NCI-H748 (cell line): ENCODE measurements at regions not wholly inside any gene's neighbourhood (a gene's known extent, or its start where the extent isn't known, plus 50 kb on each side); places are given as distances from the start of the nearest gene placed in this dataset.

Experiments used
- DNase-seq: peaks from one replicate; lab custom pipeline; 2025; ENCODE audit not compliant: unreplicated experiment; lab: John Stamatoyannopoulos, UW

DNA sequence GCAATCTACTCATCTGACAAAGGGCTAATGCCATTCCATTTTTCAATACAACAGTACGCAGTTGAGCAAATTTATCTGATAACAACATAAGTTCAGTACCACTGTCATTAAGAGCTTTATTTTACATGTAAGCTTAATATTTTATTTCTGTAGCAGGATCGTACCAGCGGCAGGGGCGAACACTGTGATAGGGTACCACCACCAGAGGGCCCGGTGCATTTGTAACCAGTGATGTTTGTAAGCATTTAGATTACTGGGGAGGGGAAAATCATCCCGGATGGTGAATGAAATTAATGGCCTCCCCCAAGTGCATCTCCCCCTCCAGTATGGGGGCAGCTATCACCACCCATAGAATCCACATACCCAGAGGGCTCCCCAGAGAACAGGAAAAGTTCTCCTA, 179.0 kb downstream of the ADGRA3 start:
- no peak for DNase-seq

DNA sequence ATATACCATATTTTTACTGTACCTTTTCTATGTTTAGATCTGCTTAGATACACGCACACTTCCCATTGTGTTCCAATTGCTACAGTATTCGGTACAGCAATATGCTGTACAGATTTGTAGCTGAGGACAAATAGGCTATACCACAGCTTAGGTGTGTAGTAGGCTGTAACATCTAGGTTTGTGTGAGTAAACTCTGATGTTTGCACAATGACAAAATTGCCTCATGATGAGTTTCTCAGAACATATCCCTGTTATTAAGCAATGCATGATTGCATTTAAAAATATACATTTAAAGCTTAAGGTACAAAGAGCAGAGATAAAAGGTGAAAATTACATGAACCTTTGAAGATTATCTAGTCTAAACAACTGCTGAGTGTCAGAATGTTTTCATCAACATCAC, 181.7 kb downstream of the ADGRA3 start:
- DNase-seq: peak; percentile 1

DNA sequence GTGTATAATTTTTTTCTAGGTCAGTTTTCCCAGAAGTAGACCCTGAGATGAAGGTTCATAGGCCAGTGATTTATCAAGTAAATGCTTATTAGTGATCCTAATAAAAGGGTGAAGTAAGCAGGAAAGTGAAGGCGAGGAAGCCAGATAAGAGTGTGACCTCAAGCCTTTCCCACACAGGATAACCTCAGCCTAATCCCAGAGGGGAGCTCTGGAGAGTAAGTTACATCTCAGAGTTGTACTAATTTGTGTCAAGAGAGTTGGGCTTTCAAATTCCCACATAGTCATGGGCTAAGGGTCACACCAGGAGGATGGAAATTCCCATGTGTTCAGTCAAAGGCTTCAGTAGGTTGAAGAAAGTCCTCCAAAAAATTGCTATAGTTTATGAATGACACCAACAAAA, 191.4 kb downstream of the ADGRA3 start:
- no peak for DNase-seq

DNA sequence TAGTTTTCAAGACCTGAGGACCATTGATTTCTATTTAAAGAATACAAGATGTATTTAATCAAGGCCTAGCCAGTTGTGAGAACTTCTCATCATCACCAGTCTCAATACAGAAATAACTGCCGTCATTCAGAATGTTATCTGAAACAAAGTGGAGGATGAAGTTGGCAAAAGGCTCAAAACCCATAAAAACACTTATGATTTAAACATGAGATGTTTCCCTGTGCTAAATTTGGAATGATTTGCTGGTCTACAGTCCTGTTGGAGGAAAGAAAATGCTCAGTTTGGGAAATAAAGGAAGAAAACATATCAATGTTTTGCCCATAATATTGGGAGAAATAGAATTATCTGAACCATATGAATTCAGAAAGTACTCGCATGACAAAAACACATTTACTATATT, 192.2 kb downstream of the ADGRA3 start:
- no peak for DNase-seq

DNA sequence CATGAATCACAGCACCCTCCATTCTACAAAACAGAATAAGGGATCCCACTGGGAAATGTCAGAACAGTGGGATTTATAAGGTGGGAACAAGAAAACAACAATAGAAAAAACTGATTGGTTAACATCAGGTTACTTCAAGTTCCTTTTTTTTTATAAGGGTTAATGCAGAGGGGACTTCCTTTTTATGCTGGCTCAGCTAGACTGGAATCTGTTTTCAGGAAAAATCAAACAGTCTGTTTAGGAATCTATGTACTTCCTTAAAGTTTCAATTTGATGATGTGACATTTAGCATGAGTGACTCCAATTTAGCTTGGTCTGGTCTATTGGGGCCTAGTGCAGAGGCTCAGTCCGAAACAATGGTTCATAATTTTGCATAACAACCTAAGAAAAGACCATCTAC, 192.9 kb downstream of the ADGRA3 start:
- no peak for DNase-seq

DNA sequence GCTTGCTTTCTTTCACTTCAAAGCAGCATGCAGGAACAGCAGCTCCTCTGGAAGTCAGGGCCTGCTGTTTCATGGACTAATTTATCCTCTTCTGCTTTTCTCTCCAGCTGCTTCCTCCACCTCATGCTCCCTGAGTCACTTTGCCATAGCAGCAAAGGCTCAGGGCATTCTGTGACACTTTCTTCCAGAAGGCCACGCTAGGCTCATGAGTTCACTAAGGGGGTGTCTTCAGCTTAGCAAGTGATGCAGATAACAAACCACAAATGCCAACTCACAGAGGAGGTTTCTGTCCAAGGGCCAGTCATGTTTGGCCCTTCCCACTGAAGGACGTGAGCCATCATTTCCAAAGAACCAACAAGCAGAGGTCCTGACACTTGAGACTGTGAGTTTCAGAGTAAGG, 200.2 kb downstream of the ADGRA3 start:
- no peak for DNase-seq

DNA sequence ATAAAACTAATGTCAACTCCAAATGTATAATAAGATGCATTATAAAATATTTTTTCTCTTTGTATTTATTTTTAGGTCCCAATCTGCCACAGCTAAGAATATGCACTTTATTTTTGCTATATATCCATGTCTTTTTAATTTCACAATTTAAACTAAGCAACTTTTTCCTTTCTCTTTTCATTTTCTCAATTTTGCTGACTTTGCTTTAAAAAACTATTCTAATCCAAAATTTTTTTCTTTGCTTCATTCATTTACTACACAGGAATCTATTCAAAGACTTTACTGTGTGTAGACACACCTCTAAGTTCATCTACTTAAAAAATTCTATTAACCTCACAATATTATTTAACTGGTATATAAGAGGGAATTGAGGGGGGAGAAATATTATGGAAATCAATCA, 201.9 kb downstream of the ADGRA3 start:
- DNase-seq: no peak

DNA sequence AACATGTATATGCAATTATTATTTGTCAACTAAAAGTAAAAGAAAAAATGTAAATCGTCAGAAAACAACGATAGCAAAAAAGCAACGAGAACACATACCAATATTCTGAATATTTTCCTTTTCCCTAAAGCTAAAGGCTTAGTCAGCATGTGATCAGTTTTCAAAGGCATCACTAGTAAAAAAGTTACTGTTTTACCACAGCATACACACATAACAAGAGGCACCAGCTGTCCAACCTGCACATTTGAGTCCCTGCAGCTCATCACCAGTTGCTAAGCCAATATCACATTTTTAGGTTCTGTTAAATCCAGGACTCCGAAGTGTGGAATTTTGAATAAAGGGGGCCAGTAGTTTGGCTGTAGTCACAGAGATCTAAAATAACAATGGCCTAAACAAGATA, 203.8 kb downstream of the ADGRA3 start:
- DNase-seq: no peak

DNA sequence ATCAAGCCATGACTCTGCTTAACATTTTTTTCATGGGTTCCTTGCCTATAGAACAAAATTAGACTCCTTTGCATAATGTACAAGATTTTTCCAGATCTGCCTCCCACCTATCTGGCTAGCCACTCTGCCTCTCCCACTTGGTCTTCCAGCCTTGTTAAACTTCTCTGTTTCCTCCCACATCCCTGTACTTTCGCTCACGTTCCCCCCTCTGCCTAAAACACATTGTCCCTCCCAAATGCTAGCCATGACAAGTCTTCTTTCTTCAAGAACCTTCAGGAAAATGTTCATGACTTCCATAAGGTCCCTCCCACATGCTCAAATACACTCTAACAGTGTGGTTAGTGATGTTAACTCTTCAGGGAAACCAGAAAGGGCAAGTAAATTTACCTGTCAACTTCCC, 214.6 kb downstream of the ADGRA3 start:
- no peak for DNase-seq

DNA sequence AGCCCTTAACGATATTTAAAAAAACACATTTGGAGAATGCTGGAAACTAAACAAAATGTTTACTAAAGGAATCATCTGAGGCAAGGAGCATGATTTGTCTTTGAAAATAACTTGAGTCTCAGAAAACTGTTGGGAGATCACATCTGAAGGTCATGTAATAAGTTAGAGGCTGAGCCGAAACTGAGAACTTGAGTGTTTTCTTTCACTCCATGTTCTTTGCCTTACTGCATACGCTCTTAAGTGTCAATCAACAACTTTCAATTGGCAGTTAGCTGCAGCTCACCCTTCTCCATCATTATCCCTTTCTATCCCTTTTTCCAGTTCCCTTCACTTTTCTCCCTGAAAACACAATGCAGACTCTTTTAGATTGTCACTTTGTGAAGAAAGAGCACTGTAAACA, 216.2 kb downstream of the ADGRA3 start:
- peak; percentile 81 for DNase-seq

DNA sequence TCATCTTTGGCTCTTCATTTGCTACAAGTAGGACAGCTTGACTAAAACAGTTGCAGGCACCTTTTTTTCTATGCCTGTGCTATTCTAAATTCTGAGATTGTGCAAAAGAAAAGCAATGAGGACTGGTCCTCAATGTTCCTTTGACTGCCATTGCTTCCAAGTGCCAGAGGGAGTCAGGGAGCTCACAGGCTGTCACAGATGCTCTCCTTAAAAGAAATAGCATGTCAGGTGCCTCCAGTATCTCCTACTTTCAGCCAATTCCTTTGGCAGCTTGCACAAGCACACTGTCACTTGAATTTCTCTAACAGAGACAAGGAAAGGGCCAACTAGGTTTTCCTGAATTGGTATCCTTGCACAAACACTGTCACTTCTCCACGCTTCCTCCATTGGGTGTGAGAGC, 228.2 kb downstream of the ADGRA3 start:
- no peak for DNase-seq

DNA sequence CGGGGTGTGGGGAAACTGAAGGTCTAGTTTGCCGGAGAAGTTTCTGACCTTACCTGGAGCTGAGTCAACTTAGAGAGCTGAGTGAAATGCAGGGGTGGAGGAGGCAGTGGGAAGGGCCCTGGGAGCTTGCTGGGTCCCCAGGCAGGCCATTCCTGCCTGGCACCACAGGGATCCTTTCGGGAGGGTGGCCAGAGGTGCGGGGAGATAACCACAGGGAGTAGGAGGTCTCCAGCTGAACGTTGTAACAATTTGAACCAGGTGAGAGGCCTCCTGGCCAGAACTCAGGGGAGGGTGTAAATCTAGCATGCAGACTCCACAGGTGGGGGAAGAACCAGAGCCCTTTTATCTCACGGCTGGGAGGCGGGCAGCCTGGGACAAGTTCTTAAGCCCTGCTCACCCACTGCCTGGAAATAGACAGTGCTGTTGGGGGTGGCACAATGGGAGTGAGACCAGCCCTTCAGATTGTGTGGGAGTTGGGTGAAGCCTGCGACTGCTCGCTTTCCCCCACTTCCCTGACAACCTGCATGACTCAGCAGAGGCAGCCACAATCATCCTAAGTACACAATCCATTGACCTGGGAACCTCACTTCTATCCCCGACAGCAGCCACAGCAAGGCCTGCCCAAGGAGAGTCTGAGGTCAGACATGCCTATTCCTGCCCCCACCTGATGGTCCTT, 247.4 kb downstream of the ADGRA3 start:
- no peak for DNase-seq

DNA sequence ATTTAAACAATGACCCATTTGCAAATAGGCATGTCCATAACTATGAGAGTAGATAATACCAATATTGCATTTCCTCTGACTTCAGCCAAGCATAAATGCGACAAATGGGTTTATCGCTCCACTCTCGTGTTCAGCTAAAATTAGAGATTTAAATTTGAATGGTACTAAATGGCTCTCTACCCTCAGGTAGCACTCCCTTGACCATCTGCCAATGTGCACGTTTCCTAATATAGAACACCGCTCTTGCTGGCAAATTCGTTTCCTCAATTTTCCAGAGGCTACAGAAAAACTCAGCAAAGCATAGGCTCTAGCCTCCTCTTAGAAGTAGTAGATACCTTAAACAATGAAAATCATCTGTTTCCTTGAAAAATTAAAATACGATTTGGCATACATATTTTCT, 251.6 kb downstream of the ADGRA3 start:
- DNase-seq: peak; percentile 87

DNA sequence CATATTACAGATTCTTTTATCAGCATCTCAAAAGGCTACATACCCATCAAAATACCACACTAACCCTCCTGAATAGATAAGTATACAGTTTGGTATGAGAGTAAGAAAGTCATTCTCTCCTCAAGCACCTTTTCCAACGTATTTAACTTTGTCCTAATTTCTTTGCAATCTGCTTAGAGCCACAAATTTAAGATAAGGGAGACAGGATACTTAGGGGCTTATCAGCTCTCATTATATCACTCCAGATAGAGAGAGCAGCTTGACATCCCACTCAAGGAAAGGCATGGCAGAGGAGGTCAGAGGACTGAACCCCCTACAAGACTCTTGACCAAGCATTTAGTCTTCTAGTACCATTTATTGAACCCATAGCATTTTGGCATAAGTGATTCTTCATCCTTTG, 262.4 kb downstream of the ADGRA3 start:
- no peak for DNase-seq

DNA sequence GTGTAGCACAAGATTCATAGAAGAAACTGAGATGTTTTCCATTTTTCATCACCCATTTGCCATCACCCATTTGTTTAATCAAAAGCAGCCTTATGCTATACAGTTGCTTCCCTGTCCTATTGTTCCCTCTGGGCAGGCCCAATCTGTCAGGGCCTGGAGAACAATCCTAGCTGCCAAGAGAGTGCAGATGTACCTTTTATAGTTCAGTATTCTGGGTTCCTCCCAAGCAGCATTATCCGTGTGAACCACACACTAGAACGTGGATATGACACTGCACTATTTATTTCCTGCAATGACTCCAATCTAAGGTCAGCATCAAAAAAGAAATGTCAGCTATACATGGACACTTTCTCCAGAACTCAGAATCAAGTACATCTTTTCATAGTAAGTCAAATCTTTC, 269.0 kb downstream of the ADGRA3 start:
- DNase-seq: no peak

DNA sequence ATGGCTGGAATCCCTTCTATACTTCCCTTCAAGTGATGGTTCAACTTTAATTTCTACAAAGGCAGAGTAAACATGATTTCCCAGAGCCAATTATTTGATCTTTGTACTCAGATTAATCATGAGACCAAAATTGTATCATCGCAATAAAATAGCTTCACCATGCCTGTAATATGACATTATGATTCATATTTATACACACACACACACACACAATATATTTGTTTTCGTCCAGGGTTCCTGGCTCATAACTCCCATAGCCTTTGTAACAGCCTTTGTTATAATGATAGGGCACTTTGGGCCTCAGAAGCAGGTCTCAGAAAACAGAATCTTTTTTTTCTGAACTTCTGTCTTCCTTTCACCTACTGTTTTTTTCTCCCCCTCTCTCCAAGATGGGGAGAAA, 270.6 kb downstream of the ADGRA3 start:
- DNase-seq: no peak

DNA sequence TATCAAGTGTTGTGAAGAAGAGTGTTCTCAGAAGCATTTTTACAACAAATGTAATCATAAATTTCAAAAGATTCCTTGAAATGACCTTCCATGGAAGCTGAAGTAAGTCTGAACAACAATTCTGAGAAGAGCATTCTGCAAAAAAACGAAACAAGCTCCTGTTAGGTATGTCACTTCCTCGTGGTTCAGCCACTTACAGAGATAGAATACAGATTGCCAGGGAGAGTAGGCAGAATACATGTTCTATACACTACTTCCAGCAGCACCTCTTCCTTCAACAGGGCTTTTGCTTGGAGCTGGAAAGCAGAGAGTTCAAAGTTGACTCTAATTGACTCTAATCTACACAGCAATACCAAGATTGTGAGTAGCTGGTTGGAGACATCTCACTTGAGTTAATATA, 274.5 kb downstream of the ADGRA3 start:
- DNase-seq: no peak

DNA sequence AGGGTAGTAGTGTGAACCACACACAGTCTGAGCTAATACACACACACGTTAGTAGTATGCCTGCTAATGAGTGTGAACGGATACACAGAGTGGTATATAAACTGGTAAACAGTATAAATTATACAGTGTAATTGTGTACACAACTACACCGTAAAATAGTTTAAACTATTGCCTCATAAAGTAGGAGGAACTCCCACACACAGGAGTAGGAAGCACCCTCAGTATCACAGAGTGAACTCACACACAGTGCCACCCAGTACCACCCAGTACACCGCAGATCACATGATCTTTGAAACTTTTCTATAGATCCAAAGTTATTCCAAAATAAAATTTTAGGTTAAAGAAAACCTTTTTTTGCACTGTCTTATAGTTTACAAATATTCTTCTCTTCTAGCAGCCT, 275.1 kb downstream of the ADGRA3 start:
- no peak for DNase-seq

DNA sequence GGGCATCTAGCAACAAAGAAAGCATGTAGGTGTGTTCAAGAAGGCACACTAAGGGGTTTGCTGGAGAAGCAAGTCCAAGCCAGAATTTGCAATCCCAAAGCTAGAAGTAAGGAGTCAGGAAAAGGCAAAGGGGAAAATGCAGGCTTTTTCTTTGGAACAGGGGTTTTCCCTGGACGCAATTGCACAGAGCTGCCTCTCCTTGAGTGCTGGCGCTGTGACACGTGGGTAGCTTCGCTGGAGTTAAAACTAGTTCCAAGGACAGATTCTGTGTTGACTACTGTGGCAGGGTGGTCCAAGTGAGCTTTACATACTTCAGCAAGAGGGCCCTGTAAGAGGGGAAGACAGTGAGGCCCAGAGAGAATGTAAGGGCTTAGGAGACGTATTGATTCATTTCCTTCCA, 277.1 kb downstream of the ADGRA3 start:
- peak; percentile 35 for DNase-seq

DNA sequence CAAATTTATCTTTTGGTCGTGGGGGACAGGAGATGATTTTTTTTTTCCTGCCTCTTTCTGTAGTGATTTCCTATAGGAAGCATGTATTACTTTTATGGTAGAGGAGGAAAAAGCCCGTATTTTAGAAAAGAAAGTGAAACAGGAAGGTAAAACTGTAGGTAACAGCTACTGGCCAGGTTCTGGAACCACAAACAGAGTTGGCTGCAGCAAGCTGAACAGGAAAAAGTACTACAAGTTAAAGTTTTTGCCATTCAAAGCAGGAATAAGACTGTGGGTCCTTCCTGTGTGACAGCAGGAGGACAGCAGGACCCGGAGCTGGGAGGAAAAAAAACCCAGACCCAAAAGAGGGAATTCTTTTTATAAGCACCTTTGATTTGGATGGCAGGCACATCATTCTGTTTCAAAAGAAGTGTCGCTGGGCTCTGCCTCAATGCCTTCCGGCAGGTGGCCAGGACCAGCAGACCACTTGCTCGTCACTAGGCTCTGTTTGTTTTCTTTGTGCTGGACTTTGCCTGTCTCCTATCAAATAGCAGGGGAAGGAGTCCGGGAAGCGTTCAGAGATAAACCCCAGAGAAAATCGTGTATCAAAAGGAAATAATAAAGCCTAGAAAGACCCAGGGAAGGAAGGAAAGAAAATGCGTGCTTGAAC, 277.9 kb downstream of the ADGRA3 start:
- DNase-seq: peak; percentile 46

DNA sequence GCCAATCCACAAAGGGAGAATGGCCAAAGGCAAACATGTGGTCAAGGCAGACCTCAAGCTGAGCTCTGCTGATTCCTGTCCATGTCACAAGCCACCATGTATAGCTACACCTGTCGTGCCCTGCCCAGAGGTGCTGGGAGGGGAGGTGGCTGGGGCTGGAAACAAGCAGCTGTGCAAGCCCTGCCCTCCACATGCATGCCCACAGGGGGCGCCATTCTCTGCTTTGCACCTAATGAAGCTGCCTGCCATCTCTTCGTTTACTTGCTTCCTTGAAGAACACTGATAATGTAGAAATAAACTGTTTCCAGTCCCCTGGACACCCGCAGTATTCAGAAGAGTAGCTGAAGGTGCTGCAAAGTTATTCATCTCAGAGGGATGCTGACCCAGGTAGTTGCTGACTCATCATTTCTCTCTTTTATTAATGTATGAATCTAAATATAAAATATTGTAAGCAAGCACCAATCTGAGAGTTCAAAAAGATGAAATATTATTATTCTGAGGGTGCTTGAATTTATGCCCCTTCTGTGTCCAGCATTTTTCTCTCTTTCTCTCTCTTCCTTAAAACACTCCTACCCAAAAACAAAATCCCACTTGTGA, 278.6 kb downstream of the ADGRA3 start:
- DNase-seq: peak; percentile 73

DNA sequence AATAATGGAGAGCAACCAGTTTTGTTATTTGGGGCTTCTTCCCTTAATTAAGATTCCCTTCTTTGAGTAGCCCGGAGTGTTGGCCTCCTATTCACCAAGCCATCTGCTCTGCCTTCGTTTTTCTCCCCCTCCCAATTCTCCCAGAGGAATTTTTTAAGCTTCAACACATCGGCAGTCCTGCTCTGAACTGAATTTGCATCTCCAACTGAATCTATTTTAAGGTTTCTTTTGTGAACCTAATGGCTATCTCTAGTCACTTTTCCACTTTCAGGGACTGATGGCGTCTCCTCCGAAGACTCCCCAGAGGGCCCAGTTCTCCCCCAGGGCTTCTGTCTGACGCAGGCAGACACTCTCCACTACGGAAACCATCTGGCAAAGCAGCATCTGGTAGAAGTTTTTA, 280.2 kb downstream of the ADGRA3 start:
- no peak for DNase-seq

DNA sequence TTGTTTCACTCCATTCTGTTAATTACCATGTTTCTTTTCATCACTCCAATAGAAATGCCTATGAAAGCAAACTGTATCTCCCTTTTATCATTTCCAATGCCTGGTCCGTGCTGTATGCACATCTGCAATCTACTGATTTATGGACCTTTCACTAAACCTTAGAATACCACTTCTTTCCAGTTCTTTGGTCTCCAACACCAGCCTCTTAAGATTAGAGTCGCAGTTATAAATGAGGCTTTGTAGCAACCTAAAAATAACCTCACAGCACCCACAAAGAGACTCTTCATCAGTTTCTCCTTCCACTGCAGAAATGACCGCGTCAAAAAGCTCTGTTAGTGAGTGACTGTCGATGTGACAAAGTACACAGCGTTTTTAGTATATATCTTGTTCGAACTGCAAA, 282.6 kb downstream of the ADGRA3 start:
- DNase-seq: no peak
